RWPE2 (cell line): ENCODE measurements at regions not wholly inside any gene's neighbourhood (a gene's known extent, or its start where the extent isn't known, plus 50 kb on each side); places are given as distances from the start of the nearest gene placed in this dataset.
"Not testable (repeated sequence)": the region's sequence is repeated elsewhere in the genome, so short reads cannot be mapped to it uniquely, and the experiment has no call there.

Source experiments
- ATAC-seq: fragments of 200-7000 bp; cut with Tn5 transposase; 3 replicates; pipeline ENCODE4 v1.9.1; 2021; ENCODE audit warnings: low read depth
- DNase-seq: peaks from one replicate; pipeline ENCODE4 v3.0.0-alpha.2; 2020; ENCODE audit warnings: low spot score
- H3K27ac ChIP-seq: fragments of 450-650 bp; 2 replicates; pipeline ENCODE4 v1.5.1; 2017; ENCODE audit warnings: mild to moderate bottlenecking; ENCODE audit not compliant: poor library complexity, severe bottlenecking
- H3K27me3 ChIP-seq: fragments of 250-450 bp; sonication (Bioruptor Pico); 2 replicates; pipeline ENCODE4 v1.5.1; 2021; ENCODE audit warnings: mild to moderate bottlenecking, moderate library complexity; ENCODE audit not compliant: insufficient read depth, poor library complexity, severe bottlenecking
- H3K36me3 ChIP-seq: fragments of 250-450 bp; sonication (Bioruptor Pico); 2 replicates; pipeline ENCODE4 v1.5.1; 2020; ENCODE audit warnings: low read depth, mild to moderate bottlenecking, moderate library complexity
- H3K4me1 ChIP-seq: fragments of 250-450 bp; sonication (Bioruptor Pico); 2 replicates; pipeline ENCODE4 v1.5.1; 2021; ENCODE audit warnings: mild to moderate bottlenecking, moderate library complexity; ENCODE audit not compliant: insufficient read depth, poor library complexity, severe bottlenecking
- H3K4me3 ChIP-seq: fragments of 250-450 bp; sonication (Bioruptor Pico); 2 replicates; pipeline ENCODE4 v1.5.1; 2021; ENCODE audit warnings: mild to moderate bottlenecking, moderate library complexity; ENCODE audit not compliant: severe bottlenecking
- H3K9me3 ChIP-seq: fragments of 250-450 bp; sonication (Bioruptor Pico); 2 replicates; pipeline ENCODE4 v1.5.1; 2021; ENCODE audit warnings: mild to moderate bottlenecking, moderate library complexity; ENCODE audit not compliant: severe bottlenecking
- CTCF ChIP-seq: fragments of 450-650 bp; IDR thresholded peaks from one replicate; pipeline ENCODE4 v1.5.1; 2017; ENCODE audit warnings: mild to moderate bottlenecking, moderate library complexity; ENCODE audit not compliant: poor library complexity, severe bottlenecking

DNA sequence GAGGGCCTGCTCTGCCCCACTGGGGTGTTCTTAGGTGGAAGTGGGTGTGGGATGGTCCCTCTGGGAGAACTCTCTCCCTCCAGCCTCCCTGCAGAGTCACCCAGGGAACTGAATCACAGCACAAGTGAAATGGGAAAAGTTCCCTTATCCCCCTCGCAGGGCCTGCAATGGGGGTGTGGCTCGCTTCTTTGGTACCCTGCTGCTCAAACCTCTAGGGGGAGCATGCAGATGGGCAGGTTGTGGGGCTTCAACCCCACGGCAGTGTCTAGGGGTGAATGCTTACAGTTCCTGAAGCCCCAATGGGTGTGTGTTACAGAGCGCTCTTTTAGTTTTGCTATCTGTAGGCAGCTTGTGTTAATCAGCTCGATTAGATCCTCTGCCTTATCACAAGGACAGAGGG is 59.0 kb upstream of the TINAGL1 start:
- peaks cover 10% of the 10 kb centered on the region for H3K4me1 ChIP-seq
- no peaks in the 10 kb centered on the region for H3K27me3 ChIP-seq
- ATAC-seq (no peak), DNase-seq (no peak)
- H3K4me3 ChIP-seq, result no peak overlapping the region
- H3K36me3 ChIP-seq, result no peaks in the 10 kb centered on the region
- no peaks in the 10 kb centered on the region for H3K9me3 ChIP-seq
- no peak overlapping the region for H3K27ac ChIP-seq
- TF ChIP-seq CTCF, result no peak

DNA sequence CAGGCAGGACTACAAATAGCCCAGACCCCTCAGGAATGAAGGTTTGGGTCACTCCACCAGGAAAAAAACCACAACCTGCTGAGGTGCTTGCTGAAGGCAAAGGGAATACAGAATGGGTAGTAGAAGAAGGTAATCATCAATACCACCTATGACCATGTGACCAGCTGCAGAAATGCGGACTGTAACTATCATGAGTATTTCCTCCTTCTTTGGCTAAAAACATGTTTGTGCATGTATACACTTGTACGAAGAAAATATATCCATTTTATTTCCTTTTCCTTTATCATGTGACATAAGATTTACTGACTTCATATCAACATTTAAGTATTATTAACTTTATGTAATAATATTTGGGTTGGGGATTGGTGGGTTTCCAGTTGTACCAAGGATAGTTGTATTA is 58.3 kb upstream of the TINAGL1 start:
- not testable (repeated sequence) for ATAC-seq, H3K4me3 ChIP-seq

GRCh38 chr1:31521761-31522555 is 54.4 kb upstream of the TINAGL1 start:
- H3K27me3 ChIP-seq, result no peaks in the 10 kb centered on the region
- ATAC-seq (peak; percentile 17; the same call in 1 of the 3 replicates), DNase-seq (no peak)
- H3K4me3 ChIP-seq, result no peak overlapping the region
- no peaks in the 10 kb centered on the region for H3K36me3 ChIP-seq
- no peaks in the 10 kb centered on the region for H3K9me3 ChIP-seq
- peaks cover 21% of the 10 kb centered on the region for H3K4me1 ChIP-seq
- H3K27ac ChIP-seq, result peak overlapping the region; percentile 7
- TF ChIP-seq CTCF, result no peak

More for the DNA sequence above, 58.3 kb upstream of the TINAGL1 start:
- not testable (repeated sequence) for H3K27me3 ChIP-seq, H3K9me3 ChIP-seq, DNase-seq, H3K36me3 ChIP-seq, H3K27ac ChIP-seq
- H3K4me1 ChIP-seq, result peaks cover 13% of the 10 kb centered on the region

GRCh38 chr1:31522556-31522845 is 53.8 kb upstream of the TINAGL1 start:
- Histone ChIP-seq H3K27me3 (no peaks in the 10 kb centered on the region), H3K27ac (peak overlapping the region; percentile 7), H3K9me3 (no peaks in the 10 kb centered on the region), H3K36me3 (no peaks in the 10 kb centered on the region), H3K4me1 (peaks cover 21% of the 10 kb centered on the region), H3K4me3 (no peak overlapping the region)
- no peak for ATAC-seq
- TF ChIP-seq CTCF, result no peak
- DNase-seq, result no peak

DNA sequence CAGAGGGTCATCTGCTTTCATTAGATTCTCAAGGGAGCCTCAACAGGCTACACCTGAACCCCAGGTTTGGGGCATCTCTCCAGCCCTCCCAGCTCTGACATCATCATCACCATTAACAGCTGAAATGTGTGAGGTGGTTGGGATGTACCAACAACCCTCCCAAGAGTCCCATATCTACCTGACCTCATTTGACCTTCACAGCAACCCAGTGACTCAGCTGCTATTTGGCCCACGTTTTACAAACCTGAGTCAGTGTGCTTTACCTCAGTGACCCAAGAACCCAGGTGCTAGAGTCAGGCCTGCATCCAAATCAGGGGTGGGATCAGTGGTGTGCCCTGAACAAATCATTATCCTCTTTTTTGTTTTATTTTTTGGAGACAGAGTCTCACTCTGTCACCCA is 53.3 kb upstream of the TINAGL1 start:
- Histone ChIP-seq H3K36me3 (no peaks in the 10 kb centered on the region), H3K27ac (peak overlapping the region; percentile 7), H3K4me3 (no peak overlapping the region), H3K27me3 (no peaks in the 10 kb centered on the region), H3K4me1 (peaks cover 21% of the 10 kb centered on the region), H3K9me3 (no peaks in the 10 kb centered on the region)
- TF ChIP-seq CTCF, result no peak
- no peak for DNase-seq
- ATAC-seq, result peak; percentile 77
